ENCODE measurements at regions not wholly inside any gene's neighbourhood (a gene's known extent, or its start where the extent isn't known, plus 50 kb on each side); places are given as distances from the start of the nearest gene placed in this dataset.

DNA sequence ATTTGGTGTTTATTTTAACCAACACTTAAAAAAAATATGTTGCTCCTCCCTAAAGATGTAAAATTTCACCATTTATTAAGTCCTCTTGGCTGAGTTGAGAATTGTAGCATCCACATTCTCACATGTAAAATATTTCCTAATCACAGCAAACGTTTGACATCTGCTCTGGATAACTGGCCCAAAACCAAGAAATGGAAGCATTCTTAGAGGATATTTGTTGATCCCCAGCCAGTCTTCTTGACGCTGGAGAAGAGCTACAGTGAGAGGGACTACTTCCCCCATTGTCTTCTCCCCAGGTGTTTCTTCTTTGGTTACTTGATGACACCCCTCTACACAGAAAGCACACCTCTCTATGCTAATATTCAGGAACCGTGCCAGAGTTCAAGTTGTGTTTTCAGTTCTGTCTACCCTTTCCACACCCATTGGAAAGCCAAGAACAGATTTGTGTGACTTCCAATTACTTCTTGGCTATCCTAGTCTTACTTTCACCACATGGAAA is 454.5 kb upstream of the JAG1 start:
- peaks cover 7% of the 10 kb centered on the region; the same call in 1 of the 2 replicates for H3K4me1 ChIP-seq (ENCODE audit: low read length)
- no peaks in the 10 kb centered on the region for H4K20me1 ChIP-seq (ENCODE audit: insufficient read depth, low read length)
- no peaks in the 10 kb centered on the region for H3K9me3 ChIP-seq (replicated peaks; ENCODE audit: insufficient read depth, low read length)
- no peaks in the 10 kb centered on the region for H3K9me2 ChIP-seq (replicated peaks; ENCODE audit: insufficient read depth, low read length)
- TF ChIP-seq EZH2phosphoT487 (IDR thresholded peaks at IDR 0.05; ENCODE audit: low read length) (no peak), EZH2 (optimal IDR thresholded peaks at IDR 0.05; ENCODE audit: low read depth, low read length) (no peak)
- TF ChIP-seq, protein P1, sequence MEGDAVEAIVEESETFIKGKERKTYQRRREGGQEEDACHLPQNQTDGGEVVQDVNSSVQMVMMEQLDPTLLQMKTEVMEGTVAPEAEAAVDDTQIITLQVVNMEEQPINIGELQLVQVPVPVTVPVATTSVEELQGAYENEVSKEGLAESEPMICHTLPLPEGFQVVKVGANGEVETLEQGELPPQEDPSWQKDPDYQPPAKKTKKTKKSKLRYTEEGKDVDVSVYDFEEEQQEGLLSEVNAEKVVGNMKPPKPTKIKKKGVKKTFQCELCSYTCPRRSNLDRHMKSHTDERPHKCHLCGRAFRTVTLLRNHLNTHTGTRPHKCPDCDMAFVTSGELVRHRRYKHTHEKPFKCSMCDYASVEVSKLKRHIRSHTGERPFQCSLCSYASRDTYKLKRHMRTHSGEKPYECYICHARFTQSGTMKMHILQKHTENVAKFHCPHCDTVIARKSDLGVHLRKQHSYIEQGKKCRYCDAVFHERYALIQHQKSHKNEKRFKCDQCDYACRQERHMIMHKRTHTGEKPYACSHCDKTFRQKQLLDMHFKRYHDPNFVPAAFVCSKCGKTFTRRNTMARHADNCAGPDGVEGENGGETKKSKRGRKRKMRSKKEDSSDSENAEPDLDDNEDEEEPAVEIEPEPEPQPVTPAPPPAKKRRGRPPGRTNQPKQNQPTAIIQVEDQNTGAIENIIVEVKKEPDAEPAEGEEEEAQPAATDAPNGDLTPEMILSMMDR (IDR thresholded peaks at IDR 0.05; ENCODE audit: low read length) = no peak
- no peak overlapping the region for H3K4me3 ChIP-seq (ENCODE audit: low read length)
- DNase-seq = no peak
- no peaks in the 10 kb centered on the region for H3K36me3 ChIP-seq (replicated peaks; ENCODE audit: insufficient read depth, low read length)
- H3F3A ChIP-seq (ENCODE audit: insufficient read depth, low read length) = no peaks in the 10 kb centered on the region
- H3K27ac ChIP-seq (ENCODE audit: low read length) = no peak overlapping the region
- H3K9ac ChIP-seq (ENCODE audit: low read length) = no peak overlapping the region
- no peaks in the 10 kb centered on the region for H3K79me2 ChIP-seq (ENCODE audit: low read length)
- H2AFZ ChIP-seq (ENCODE audit: low read length) = no peak overlapping the region
- H3K27me3 ChIP-seq (replicated peaks; ENCODE audit: insufficient read depth, low read length) = no peaks in the 10 kb centered on the region
- no peak overlapping the region for H3K4me2 ChIP-seq (ENCODE audit: low read depth, low read length)

- Histone ChIP-seq H3K79me2 (ENCODE audit: low read length) (no peaks in the 10 kb centered on the region), H3K27me3 (replicated peaks; ENCODE audit: insufficient read depth, low read length) (no peaks in the 10 kb centered on the region), H3K9me3 (replicated peaks; ENCODE audit: insufficient read depth, low read length) (no peaks in the 10 kb centered on the region), H3K4me1 (ENCODE audit: low read length) (peaks cover 7% of the 10 kb centered on the region; the same call in 1 of the 2 replicates), H3K36me3 (replicated peaks; ENCODE audit: insufficient read depth, low read length) (no peaks in the 10 kb centered on the region), H3K27ac (ENCODE audit: low read length) (no peak overlapping the region), H2AFZ (ENCODE audit: low read length) (no peak overlapping the region), H3K4me3 (ENCODE audit: low read length) (no peak overlapping the region), H3K9ac (ENCODE audit: low read length) (no peak overlapping the region), H3K9me2 (replicated peaks; ENCODE audit: insufficient read depth, low read length) (no peaks in the 10 kb centered on the region), H4K20me1 (ENCODE audit: insufficient read depth, low read length) (no peaks in the 10 kb centered on the region), H3F3A (ENCODE audit: insufficient read depth, low read length) (no peaks in the 10 kb centered on the region), H3K4me2 (ENCODE audit: low read depth, low read length) (no peak overlapping the region)
- DNase-seq = no peak
- TF ChIP-seq EZH2phosphoT487 (IDR thresholded peaks at IDR 0.05; ENCODE audit: low read length) (no peak), EZH2 (optimal IDR thresholded peaks at IDR 0.05; ENCODE audit: low read depth, low read length) (no peak)
Observed at GRCh38 chr20:11128721-11129120, 454.9 kb upstream of the JAG1 start.

DNA sequence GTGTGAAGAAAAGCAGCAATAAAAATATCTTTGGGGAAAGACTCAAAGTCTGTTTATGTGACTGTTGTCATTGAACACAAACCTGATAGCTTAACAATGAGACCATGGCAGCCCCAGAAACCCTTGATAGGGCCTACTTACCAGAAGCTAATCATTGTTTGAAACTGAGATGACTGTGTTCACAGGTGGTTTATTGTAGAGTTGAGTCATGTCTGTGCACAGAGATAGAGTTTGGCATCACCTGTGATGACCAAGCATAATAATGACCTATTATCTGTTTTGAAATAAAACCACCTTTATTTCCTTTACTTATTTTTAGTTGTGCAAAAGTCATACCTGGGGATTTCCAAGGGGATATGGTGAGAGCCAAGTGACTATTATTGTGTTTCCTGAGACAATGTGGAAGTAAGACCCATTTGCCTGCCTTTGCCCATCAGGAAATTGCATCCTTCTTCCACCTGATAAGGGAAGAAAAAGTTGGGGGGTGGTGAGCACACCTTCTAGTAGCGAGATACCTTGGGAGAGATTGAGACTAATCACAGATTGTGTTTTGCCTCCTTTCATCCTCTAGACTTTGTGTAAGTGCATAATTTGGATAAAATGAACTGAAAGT is 456.9 kb upstream of the JAG1 start:
- no peaks in the 10 kb centered on the region for H4K20me1 ChIP-seq (ENCODE audit: insufficient read depth, low read length)
- no peaks in the 10 kb centered on the region for H3K9me2 ChIP-seq (replicated peaks; ENCODE audit: insufficient read depth, low read length)
- TF ChIP-seq, protein P1 (IDR thresholded peaks at IDR 0.05; ENCODE audit: low read length) = no peak
- TF ChIP-seq EZH2phosphoT487 (IDR thresholded peaks at IDR 0.05; ENCODE audit: low read length) = no peak
- TF ChIP-seq EZH2 (optimal IDR thresholded peaks at IDR 0.05; ENCODE audit: low read depth, low read length) = no peak
- no peaks in the 10 kb centered on the region for H3K36me3 ChIP-seq (replicated peaks; ENCODE audit: insufficient read depth, low read length)
- no peaks in the 10 kb centered on the region for H3F3A ChIP-seq (ENCODE audit: insufficient read depth, low read length)
- no peak overlapping the region for H3K9ac ChIP-seq (ENCODE audit: low read length)
- H3K27me3 ChIP-seq (replicated peaks; ENCODE audit: insufficient read depth, low read length) = no peaks in the 10 kb centered on the region
- DNase-seq = peak; percentile 46
- peaks cover 7% of the 10 kb centered on the region; the same call in 1 of the 2 replicates for H3K4me1 ChIP-seq (ENCODE audit: low read length)
- H3K79me2 ChIP-seq (ENCODE audit: low read length) = no peaks in the 10 kb centered on the region
- no peak overlapping the region for H2AFZ ChIP-seq (ENCODE audit: low read length)
- H3K4me2 ChIP-seq (ENCODE audit: low read depth, low read length) = no peak overlapping the region
- no peaks in the 10 kb centered on the region for H3K9me3 ChIP-seq (replicated peaks; ENCODE audit: insufficient read depth, low read length)
- no peak overlapping the region for H3K27ac ChIP-seq (ENCODE audit: low read length)
- H3K4me3 ChIP-seq (ENCODE audit: low read length) = no peak overlapping the region

DNA sequence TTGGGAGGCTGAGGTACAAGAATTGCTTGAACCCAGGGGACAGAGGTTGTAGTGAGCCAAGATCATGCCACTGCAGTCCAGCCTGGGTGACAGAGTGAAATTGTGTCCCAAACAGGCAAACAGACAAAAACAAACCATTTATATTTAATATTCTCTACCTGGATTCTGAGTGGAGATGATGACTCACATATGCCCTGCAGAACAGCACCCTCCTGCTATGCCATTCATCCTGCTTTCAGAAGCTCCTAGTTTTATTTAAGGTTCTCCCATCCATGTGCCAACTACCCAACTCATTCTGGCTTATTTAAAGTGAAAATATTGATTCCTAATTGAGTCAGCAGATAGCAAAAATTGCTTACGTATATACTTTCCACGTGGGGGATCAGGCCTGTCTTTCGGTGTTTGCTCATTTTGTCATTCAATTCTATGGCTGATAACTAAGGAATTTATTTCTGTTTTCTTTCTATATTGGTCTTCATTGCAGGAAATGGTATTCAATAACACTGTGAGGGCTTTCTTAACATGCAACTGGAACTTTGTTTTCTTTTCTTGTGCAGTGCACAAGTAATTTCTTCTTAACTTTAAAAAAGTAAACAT is 459.1 kb upstream of the JAG1 start:
- H3K9me2 ChIP-seq (replicated peaks; ENCODE audit: insufficient read depth, low read length) = no peaks in the 10 kb centered on the region
- no peak overlapping the region for H3K4me3 ChIP-seq (ENCODE audit: low read length)
- no peak overlapping the region for H2AFZ ChIP-seq (ENCODE audit: low read length)
- no peaks in the 10 kb centered on the region for H3K9me3 ChIP-seq (replicated peaks; ENCODE audit: insufficient read depth, low read length)
- peaks cover 7% of the 10 kb centered on the region; the same call in 1 of the 2 replicates for H3K4me1 ChIP-seq (ENCODE audit: low read length)
- no peak overlapping the region for H3K27ac ChIP-seq (ENCODE audit: low read length)
- H3K9ac ChIP-seq (ENCODE audit: low read length) = no peak overlapping the region
- DNase-seq = no peak
- H3K36me3 ChIP-seq (replicated peaks; ENCODE audit: insufficient read depth, low read length) = no peaks in the 10 kb centered on the region
- TF ChIP-seq, protein P1 (IDR thresholded peaks at IDR 0.05; ENCODE audit: low read length) = no peak
- TF ChIP-seq EZH2phosphoT487 (IDR thresholded peaks at IDR 0.05; ENCODE audit: low read length) (no peak), EZH2 (optimal IDR thresholded peaks at IDR 0.05; ENCODE audit: low read depth, low read length) (no peak)
- H3F3A ChIP-seq (ENCODE audit: insufficient read depth, low read length) = no peaks in the 10 kb centered on the region
- H4K20me1 ChIP-seq (ENCODE audit: insufficient read depth, low read length) = no peaks in the 10 kb centered on the region
- H3K27me3 ChIP-seq (replicated peaks; ENCODE audit: insufficient read depth, low read length) = no peaks in the 10 kb centered on the region
- H3K4me2 ChIP-seq (ENCODE audit: low read depth, low read length) = no peak overlapping the region
- no peaks in the 10 kb centered on the region for H3K79me2 ChIP-seq (ENCODE audit: low read length)
